ENCODE measurements at regions not wholly inside any gene's neighbourhood (a gene's known extent, or its start where the extent isn't known, plus 50 kb on each side); places are given as distances from the start of the nearest gene placed in this dataset.

DNA sequence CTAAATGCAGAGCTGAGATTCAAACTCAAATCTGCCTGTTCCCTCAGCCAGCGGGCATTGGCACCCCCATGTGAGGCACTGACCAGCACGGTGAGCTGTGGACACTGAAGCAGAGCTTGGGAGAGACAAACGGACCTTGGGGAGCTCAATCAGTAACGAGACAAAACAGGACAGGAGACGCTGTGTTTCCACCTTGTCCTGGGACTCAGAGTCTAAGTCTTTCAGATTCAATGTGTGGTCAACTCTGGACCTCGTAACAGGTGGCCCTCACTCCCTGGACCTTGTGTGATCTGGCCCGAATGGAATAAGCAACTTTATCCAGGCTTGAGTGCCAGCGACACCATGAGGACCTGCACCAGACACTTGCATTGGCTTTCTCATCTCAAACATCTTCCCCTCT is 232.5 kb downstream of the UACA start:
- TF ChIP-seq ZNF274 (IDR thresholded peaks at IDR 0.05; ENCODE audit: low read depth, low read length) = no peak
- no peak overlapping the region for H3K4me3 ChIP-seq (ENCODE audit: low read length)

GRCh38 chr15:70530503-70530902 is 232.9 kb downstream of the UACA start:
- no peak for TF ChIP-seq ZNF274 (IDR thresholded peaks at IDR 0.05; ENCODE audit: low read depth, low read length)
- H3K4me3 ChIP-seq (ENCODE audit: low read length) = no peak overlapping the region

DNA sequence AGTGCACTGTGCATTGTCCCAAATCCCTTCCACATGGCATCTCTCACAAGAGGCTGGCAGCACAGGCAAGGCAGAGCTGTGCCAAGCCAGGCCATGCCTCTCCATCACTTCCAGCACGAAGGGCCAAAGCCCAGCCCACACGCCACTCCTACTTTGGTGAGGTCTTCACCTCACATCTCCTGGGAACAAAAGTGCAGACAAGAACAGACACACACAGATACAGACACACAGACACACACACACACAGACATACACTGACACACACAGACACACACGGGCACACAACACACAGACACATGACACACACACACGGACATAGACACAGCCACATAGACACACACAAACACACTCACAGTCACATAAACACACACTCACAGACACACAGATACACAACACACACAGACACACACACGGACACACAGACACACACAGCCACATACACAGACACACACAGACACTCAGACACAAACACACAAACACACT is 233.3 kb downstream of the UACA start:
- TF ChIP-seq ZNF274 (IDR thresholded peaks at IDR 0.05; ENCODE audit: low read depth, low read length) = no peak
- no peak overlapping the region for H3K4me3 ChIP-seq (ENCODE audit: low read length)

DNA sequence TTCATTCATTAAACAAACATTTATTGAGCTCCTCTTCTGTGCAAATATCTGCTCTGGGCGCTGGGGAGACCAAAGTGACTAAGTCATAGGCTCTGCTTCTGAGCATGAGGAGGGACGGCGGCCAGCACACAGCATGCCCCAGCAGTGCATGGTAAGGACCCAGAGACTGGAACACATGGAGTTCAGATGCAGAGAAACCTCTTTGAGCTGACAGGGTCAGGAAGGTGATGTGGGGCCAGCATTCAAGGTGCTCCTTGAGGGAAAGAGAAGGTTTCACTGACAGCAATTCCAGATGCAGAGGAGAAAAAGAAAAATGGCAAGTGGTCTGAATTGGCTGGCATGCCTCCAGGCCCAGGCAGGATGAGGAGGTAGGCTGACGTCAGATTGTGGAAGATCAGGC is 234.5 kb downstream of the UACA start:
- no peak overlapping the region for H3K4me3 ChIP-seq (ENCODE audit: low read length)

DNA sequence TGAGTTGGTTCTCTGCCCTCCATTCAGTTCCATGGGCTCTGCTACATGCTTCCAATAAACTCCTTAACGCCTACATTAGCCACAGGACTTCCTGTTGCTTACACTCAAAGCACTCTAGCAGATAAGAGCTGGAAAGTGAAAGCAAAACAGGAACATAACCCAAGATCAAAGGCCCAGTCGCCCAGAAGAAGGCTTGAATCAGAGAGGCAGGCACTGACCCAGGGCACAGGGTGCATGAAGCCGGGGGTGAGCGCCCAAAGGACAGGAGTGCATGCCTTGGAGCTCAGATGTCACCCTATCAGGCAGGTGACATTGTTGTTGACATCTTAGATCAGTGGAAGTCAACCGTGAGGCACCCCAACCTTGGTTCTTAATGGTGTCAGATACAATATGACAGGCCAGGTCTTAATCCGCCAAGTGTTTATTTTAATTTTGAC is 235.1 kb downstream of the UACA start:
- H3K4me3 ChIP-seq (ENCODE audit: low read length) = no peak overlapping the region
- no peak for TF ChIP-seq ZNF274 (IDR thresholded peaks at IDR 0.05; ENCODE audit: low read depth, low read length)

More for the DNA sequence above, 234.5 kb downstream of the UACA start:
- no peak for TF ChIP-seq ZNF274 (IDR thresholded peaks at IDR 0.05; ENCODE audit: low read depth, low read length)

DNA sequence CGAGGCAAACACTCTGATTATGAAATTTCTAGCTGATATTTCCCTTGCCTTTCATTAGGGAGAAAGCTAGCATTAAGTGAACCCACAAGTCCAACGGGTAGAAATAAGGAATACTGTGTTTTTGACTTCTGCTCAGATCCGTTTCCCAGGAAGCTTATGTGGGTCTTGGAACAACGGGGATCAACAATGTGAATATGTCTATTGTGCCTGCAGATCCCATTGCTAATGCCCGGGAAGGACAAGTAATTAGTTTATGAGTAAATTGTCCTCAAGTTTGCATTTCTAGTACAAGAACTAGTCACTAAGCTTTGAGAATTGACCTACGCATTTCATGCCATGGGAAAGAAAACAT is 236.4 kb downstream of the UACA start:
- H3K4me3 ChIP-seq (ENCODE audit: low read length) = no peak overlapping the region
- no peak for TF ChIP-seq ZNF274 (IDR thresholded peaks at IDR 0.05; ENCODE audit: low read depth, low read length)

DNA sequence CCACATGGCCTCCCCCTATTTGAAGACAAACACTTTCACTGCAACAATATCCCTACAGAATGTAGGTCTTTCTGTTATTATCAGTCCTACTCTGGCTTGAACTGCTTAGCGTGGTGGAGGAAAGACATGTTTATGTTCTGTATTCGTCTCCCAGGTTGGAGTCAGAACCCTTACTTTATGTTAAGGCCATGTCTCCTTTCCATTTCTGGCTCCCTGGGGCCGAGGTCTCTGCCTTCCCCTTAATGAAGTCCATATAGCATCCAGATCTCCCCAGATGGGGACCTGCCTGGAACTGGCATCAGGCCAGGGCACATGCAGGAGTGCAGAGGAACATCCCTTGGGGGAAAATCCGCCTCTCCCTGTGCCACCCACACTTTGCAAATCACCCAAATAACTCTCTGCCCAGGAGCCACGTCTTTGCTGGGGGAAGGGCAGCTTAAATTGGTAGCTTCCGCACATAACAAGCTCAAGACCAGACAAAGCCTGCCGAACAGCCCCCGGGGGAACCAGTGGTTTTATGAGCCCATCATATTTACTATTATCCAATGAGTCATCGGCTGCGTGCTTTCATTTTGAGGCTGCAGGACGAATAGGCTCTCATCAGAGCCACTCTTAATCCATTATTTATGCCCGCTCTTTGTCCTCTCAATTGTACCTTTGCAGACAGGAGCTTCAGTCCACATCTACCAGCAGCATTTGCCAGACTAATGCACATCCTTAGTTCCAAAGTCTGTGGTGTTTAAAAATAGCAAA is 237.0 kb downstream of the UACA start:
- H3K4me3 ChIP-seq (ENCODE audit: low read length) = no peak overlapping the region
- no peak for TF ChIP-seq ZNF274 (IDR thresholded peaks at IDR 0.05; ENCODE audit: low read depth, low read length)

DNA sequence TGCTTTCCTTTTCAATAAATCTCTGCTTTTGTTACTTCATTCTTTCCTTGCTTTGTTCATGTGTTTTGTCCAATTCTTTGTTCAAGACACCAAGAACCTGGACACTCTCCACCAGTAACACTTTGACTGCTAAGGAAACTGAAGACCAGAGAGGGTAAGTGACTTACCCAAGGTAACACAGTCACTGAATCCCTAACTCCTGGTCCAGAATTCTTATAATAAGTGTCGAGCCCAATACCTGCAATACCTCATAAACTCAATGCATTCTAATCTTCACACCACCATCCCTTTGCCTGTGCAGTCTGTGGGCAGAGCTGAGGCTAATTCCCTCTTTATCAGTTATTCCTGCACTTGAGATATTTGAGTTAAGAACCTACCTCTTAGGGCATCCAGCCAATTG is 237.8 kb downstream of the UACA start:
- TF ChIP-seq ZNF274 (IDR thresholded peaks at IDR 0.05; ENCODE audit: low read depth, low read length) = no peak
- H3K4me3 ChIP-seq (ENCODE audit: low read length) = no peak overlapping the region

DNA sequence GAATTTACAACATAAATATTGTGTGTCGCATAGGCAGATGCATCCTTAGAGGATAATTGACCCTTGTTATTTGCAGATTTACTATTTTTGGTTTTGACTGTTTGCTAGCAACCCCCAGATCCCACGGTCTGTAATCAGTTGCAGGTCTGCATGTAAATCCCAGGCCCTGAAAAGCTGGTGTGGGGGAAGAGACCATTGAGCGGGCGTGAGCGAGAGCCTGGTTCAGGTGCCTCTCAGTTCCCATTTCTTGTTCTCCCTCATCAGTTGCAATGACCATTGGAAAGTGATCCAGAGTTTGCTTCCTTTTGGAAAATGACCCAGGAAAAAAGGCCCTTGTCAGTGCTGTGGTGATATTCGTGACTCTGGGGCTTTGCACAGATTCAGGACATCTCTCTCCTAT is 238.9 kb downstream of the UACA start:
- H3K4me3 ChIP-seq (ENCODE audit: low read length) = no peak overlapping the region
- no peak for TF ChIP-seq ZNF274 (IDR thresholded peaks at IDR 0.05; ENCODE audit: low read depth, low read length)

GRCh38 chr15:70523616-70524015 is 239.7 kb downstream of the UACA start:
- no peak for TF ChIP-seq ZNF274 (IDR thresholded peaks at IDR 0.05; ENCODE audit: low read depth, low read length)
- H3K4me3 ChIP-seq (ENCODE audit: low read length) = no peak overlapping the region

GRCh38 chr15:70523192-70523591 is 240.2 kb downstream of the UACA start:
- TF ChIP-seq ZNF274 (IDR thresholded peaks at IDR 0.05; ENCODE audit: low read depth, low read length) = no peak
- H3K4me3 ChIP-seq (ENCODE audit: low read length) = no peak overlapping the region

GRCh38 chr15:70522323-70522966 is 240.9 kb downstream of the UACA start:
- no peak overlapping the region for H3K4me3 ChIP-seq (ENCODE audit: low read length)
- TF ChIP-seq ZNF274 (IDR thresholded peaks at IDR 0.05; ENCODE audit: low read depth, low read length) = no peak

GRCh38 chr15:70521576-70522322 is 241.6 kb downstream of the UACA start:
- TF ChIP-seq ZNF274 (IDR thresholded peaks at IDR 0.05; ENCODE audit: low read depth, low read length) = no peak
- H3K4me3 ChIP-seq (ENCODE audit: low read length) = no peak overlapping the region

GRCh38 chr15:70519616-70520015 is 243.7 kb downstream of the UACA start:
- TF ChIP-seq ZNF274 (IDR thresholded peaks at IDR 0.05; ENCODE audit: low read depth, low read length) = no peak
- H3K4me3 ChIP-seq (ENCODE audit: low read length) = no peak overlapping the region

DNA sequence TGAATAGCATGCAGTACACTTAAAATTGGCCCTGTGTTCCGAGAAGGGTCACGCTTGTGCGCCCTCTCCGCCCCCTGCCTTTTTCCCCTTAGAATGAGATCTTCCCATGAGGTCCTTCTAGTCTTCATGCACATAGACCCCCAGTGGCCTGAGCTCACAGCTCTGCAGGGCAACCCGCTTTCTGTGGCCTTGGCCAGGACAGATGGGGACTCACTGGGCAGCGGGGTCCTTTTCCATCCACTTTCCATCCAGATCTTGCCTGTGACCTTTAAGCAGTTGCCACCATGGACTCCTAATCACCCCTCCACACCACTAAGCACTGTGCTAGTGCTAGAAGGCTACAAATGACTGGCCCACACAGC is 244.4 kb downstream of the UACA start:
- H3K4me3 ChIP-seq (ENCODE audit: low read length) = no peak overlapping the region
- no peak for TF ChIP-seq ZNF274 (IDR thresholded peaks at IDR 0.05; ENCODE audit: low read depth, low read length)
